ENCODE measurements at regions not wholly inside any gene's neighbourhood (a gene's known extent, or its start where the extent isn't known, plus 50 kb on each side); places are given as distances from the start of the nearest gene placed in this dataset.

DNA sequence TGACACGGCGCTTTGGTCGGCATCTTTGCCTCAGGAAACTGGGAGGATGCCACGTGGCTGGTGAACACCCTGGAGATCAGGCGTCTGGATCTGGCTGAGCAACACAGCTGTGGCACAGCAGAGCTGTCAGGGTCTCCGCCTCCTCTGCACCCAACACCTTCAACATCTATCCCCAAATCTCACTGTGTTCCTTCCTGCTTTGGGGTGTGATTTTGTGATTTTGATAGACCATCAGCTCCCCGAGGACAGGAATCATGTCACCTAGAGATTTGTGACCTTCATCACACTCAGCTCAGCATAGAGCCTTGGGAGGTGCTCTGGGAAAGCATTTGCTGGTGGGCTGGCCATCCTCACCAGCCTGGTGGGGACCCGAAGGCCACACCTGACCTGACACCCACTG, 203.7 kb upstream of the FOXQ1 start:
- no peak overlapping the region for H3K4me2 ChIP-seq (ENCODE audit: extremely low read depth, insufficient read depth, low read length)
- H3K27ac ChIP-seq (ENCODE audit: insufficient read depth, low read length) = no peak overlapping the region
- H3K27me3 ChIP-seq (ENCODE audit: control insufficient read depth, insufficient read depth, low read length) = no peaks in the 10 kb centered on the region
- TF ChIP-seq EZH2 (IDR thresholded peaks at IDR 0.05; ENCODE audit: low read length, missing control alignments) (no peak), CTCF (conservative IDR thresholded peaks at IDR 0.05 in 1 of 2, IDR thresholded peaks at IDR 0.05 in 1 of 2; ENCODE audit: low read depth in 1 of 2, low read length in 2 of 2) (no peak)
- no peak overlapping the region for H3K9ac ChIP-seq (ENCODE audit: insufficient read depth, low read length)
- no peaks in the 10 kb centered on the region for H3K36me3 ChIP-seq (ENCODE audit: control insufficient read depth, insufficient read depth, low read length)
- H2AFZ ChIP-seq (ENCODE audit: low read length) = no peak overlapping the region
- peaks cover 2% of the 10 kb centered on the region for H3K4me1 ChIP-seq (ENCODE audit: control insufficient read depth, extremely low read depth, insufficient read depth, low read length)
- H4K20me1 ChIP-seq (ENCODE audit: control insufficient read depth, extremely low read depth, insufficient read depth, low read length) = no peaks in the 10 kb centered on the region
- no peak overlapping the region for H3K4me3 ChIP-seq (replicated peaks in 1 of 4; ENCODE audit: control extremely low read depth in 1 of 4, insufficient read depth in 1 of 4, low read depth in 3 of 4, low read length in 4 of 4)
- H3K9me3 ChIP-seq (ENCODE audit: control insufficient read depth, insufficient read depth, low read depth, low read length) = no peaks in the 10 kb centered on the region
- DNase-seq (ENCODE audit: low read depth in 2 of 2) = no peak
- no peaks in the 10 kb centered on the region for H3K79me2 ChIP-seq (ENCODE audit: control insufficient read depth, insufficient read depth, low read length)

GRCh38 chr6:1107578-1107977, 204.3 kb upstream of the FOXQ1 start:
- H3K9me3 ChIP-seq (ENCODE audit: control insufficient read depth, insufficient read depth, low read depth, low read length) = no peaks in the 10 kb centered on the region
- DNase-seq (ENCODE audit: low read depth in 2 of 2) = no peak
- H3K4me2 ChIP-seq (ENCODE audit: extremely low read depth, insufficient read depth, low read length) = no peak overlapping the region
- H4K20me1 ChIP-seq (ENCODE audit: control insufficient read depth, extremely low read depth, insufficient read depth, low read length) = no peaks in the 10 kb centered on the region
- H3K27ac ChIP-seq (ENCODE audit: insufficient read depth, low read length) = no peak overlapping the region
- no peak overlapping the region for H2AFZ ChIP-seq (ENCODE audit: low read length)
- H3K79me2 ChIP-seq (ENCODE audit: control insufficient read depth, insufficient read depth, low read length) = no peaks in the 10 kb centered on the region
- H3K9ac ChIP-seq (ENCODE audit: insufficient read depth, low read length) = no peak overlapping the region
- TF ChIP-seq EZH2 (IDR thresholded peaks at IDR 0.05; ENCODE audit: low read length, missing control alignments) = no peak
- no peak for TF ChIP-seq CTCF (conservative IDR thresholded peaks at IDR 0.05 in 1 of 2, IDR thresholded peaks at IDR 0.05 in 1 of 2; ENCODE audit: low read depth in 1 of 2, low read length in 2 of 2)
- H3K4me1 ChIP-seq (ENCODE audit: control insufficient read depth, extremely low read depth, insufficient read depth, low read length) = peaks cover 2% of the 10 kb centered on the region
- H3K36me3 ChIP-seq (ENCODE audit: control insufficient read depth, insufficient read depth, low read length) = no peaks in the 10 kb centered on the region
- no peak overlapping the region for H3K4me3 ChIP-seq (replicated peaks in 1 of 4; ENCODE audit: control extremely low read depth in 1 of 4, insufficient read depth in 1 of 4, low read depth in 3 of 4, low read length in 4 of 4)
- no peaks in the 10 kb centered on the region for H3K27me3 ChIP-seq (ENCODE audit: control insufficient read depth, insufficient read depth, low read length)

DNA sequence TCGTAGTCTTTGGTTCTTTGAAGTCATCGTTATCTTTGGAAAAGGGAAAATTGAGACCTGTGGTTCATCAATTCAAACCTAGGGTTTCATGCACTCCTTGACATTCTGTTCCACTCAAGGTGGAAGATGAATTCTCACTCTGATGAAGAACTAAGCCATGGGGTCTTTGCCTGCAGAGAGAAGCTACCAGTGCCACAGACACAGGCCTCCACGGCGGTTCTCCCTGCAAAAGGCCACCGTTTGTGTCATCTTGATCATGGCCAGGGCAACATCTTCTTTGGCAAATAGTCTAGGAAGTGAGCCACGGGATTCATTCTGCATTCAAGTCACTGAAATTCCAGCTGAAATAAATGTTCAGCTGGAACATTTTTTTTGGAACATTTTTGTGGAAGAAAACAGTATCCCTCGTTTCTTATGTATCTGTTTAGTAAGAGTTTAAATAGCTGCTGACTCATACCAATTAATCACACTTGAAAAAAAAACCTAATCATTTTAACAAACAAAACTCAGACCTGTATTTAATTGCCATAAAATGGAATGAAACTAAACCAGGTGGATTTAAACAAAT, 206.0 kb upstream of the FOXQ1 start:
- Histone ChIP-seq H3K4me2 (ENCODE audit: extremely low read depth, insufficient read depth, low read length) (peak overlapping the region; percentile 4), H3K36me3 (ENCODE audit: control insufficient read depth, insufficient read depth, low read length) (no peaks in the 10 kb centered on the region), H3K9me3 (ENCODE audit: control insufficient read depth, insufficient read depth, low read depth, low read length) (no peaks in the 10 kb centered on the region), H3K4me1 (ENCODE audit: control insufficient read depth, extremely low read depth, insufficient read depth, low read length) (peaks cover 2% of the 10 kb centered on the region), H3K4me3 (replicated peaks in 1 of 4; ENCODE audit: control extremely low read depth in 1 of 4, insufficient read depth in 1 of 4, low read depth in 3 of 4, low read length in 4 of 4) (no peak overlapping the region), H3K79me2 (ENCODE audit: control insufficient read depth, insufficient read depth, low read length) (no peaks in the 10 kb centered on the region), H2AFZ (ENCODE audit: low read length) (no peak overlapping the region), H4K20me1 (ENCODE audit: control insufficient read depth, extremely low read depth, insufficient read depth, low read length) (no peaks in the 10 kb centered on the region), H3K9ac (ENCODE audit: insufficient read depth, low read length) (no peak overlapping the region), H3K27me3 (ENCODE audit: control insufficient read depth, insufficient read depth, low read length) (no peaks in the 10 kb centered on the region), H3K27ac (ENCODE audit: insufficient read depth, low read length) (no peak overlapping the region)
- peak in 1 of 2 donors; percentile 47 for DNase-seq (ENCODE audit: low read depth in 2 of 2)
- TF ChIP-seq CTCF (conservative IDR thresholded peaks at IDR 0.05 in 1 of 2, IDR thresholded peaks at IDR 0.05 in 1 of 2; ENCODE audit: low read depth in 1 of 2, low read length in 2 of 2) = no peak
- TF ChIP-seq EZH2 (IDR thresholded peaks at IDR 0.05; ENCODE audit: low read length, missing control alignments) = no peak
